ENCODE measurements at regions not wholly inside any gene's neighbourhood (a gene's known extent, or its start where the extent isn't known, plus 50 kb on each side); places are given as distances from the start of the nearest gene placed in this dataset.

DNA sequence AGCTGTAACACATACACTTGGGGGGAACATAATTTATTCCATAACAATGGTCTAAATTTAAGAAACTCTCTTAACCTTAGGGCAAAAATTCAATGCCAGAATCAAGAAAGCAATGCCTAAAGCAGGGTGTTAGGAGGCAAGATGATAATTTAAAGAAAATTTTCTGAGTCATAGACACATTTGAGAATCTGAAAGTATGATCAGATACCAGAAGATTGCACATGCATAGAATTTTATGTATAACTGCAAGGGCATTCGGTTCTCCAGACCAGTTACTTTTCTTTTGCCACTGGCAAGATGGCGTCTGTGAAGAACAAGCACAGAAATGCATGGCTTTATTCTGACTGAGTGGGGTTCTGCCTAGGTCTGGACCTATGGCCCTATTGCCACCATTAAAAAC lies 64.4 kb upstream of the IPO9 start:
- no peaks in the 10 kb centered on the region for H4K20me1 ChIP-seq (ENCODE audit: insufficient read depth)
- H3K27me3 ChIP-seq (ENCODE audit: insufficient read depth, low read depth): no peaks in the 10 kb centered on the region
- TF ChIP-seq, protein P1, sequence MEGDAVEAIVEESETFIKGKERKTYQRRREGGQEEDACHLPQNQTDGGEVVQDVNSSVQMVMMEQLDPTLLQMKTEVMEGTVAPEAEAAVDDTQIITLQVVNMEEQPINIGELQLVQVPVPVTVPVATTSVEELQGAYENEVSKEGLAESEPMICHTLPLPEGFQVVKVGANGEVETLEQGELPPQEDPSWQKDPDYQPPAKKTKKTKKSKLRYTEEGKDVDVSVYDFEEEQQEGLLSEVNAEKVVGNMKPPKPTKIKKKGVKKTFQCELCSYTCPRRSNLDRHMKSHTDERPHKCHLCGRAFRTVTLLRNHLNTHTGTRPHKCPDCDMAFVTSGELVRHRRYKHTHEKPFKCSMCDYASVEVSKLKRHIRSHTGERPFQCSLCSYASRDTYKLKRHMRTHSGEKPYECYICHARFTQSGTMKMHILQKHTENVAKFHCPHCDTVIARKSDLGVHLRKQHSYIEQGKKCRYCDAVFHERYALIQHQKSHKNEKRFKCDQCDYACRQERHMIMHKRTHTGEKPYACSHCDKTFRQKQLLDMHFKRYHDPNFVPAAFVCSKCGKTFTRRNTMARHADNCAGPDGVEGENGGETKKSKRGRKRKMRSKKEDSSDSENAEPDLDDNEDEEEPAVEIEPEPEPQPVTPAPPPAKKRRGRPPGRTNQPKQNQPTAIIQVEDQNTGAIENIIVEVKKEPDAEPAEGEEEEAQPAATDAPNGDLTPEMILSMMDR (conservative IDR thresholded peaks at IDR 0.05; ENCODE audit: low read depth, low read length): no peak
- peak overlapping the region; percentile 97 for H3K4me2 ChIP-seq
- peak overlapping the region; percentile 53 for H3K9ac ChIP-seq
- H3K27ac ChIP-seq: peak overlapping the region; percentile 93
- H3K36me3 ChIP-seq (ENCODE audit: insufficient read depth): no peaks in the 10 kb centered on the region
- H2AFZ ChIP-seq (ENCODE audit: low read depth): peak overlapping the region; percentile 10; the same call in 1 of the 2 replicates
- H3K4me1 ChIP-seq (ENCODE audit: low read depth, poor library complexity, severe bottlenecking): peaks cover 96% of the 10 kb centered on the region
- no peak overlapping the region for H3K4me3 ChIP-seq (IDR thresholded peaks at IDR 0.05; ENCODE audit: insufficient read depth, low read depth, low read length)
- no peaks in the 10 kb centered on the region for H3K79me2 ChIP-seq (ENCODE audit: insufficient read depth, low read depth)

DNA sequence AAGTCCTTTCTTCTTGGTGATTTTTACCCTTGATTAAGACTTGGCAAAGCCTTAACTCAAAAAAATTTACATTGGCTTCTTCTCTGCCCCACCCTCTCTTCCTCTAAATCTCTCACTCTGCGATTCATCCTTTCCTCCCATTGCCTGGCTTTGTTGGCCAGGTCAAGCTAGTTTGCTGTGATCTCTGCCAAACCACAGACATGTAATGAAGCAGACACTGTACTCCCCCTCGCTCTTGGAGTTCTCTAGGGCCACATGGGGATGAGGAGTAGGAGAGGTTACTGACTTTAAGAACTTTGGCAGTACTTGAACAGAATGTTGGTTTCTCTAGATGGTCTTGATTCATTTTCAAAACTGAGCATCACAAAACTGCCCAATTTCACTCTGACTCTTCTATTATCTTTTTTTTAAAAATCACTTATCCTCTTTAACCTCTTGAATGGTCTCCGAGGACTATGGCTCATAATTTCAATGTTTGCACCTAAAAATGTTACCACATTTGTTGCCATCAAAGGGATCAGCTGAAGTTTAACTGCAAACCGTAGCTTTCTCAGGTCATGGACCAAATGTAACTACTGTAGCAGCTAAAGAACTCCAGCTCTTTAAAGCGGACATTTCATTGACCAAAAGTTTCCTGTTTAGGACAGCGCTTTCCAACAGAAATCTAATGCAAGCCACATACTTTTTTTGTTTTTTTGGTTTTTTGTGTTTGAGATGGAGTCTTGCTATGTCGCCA lies 62.7 kb upstream of the IPO9 start:
- no peaks in the 10 kb centered on the region for H3K79me2 ChIP-seq (ENCODE audit: insufficient read depth, low read depth)
- H3K4me3 ChIP-seq (IDR thresholded peaks at IDR 0.05; ENCODE audit: insufficient read depth, low read depth, low read length): no peak overlapping the region
- H3K27ac ChIP-seq: peak overlapping the region; percentile 93
- no peaks in the 10 kb centered on the region for H3K36me3 ChIP-seq (ENCODE audit: insufficient read depth)
- H4K20me1 ChIP-seq (ENCODE audit: insufficient read depth): no peaks in the 10 kb centered on the region
- H3K4me2 ChIP-seq: peak overlapping the region; percentile 97
- H3K9ac ChIP-seq: peak overlapping the region; percentile 53; the same call in 1 of the 2 replicates
- TF ChIP-seq, protein P1 (conservative IDR thresholded peaks at IDR 0.05; ENCODE audit: low read depth, low read length): no peak
- H3K27me3 ChIP-seq (ENCODE audit: insufficient read depth, low read depth): no peaks in the 10 kb centered on the region
- peaks cover 79% of the 10 kb centered on the region for H3K4me1 ChIP-seq (ENCODE audit: low read depth, poor library complexity, severe bottlenecking)
- H2AFZ ChIP-seq (ENCODE audit: low read depth): peak overlapping the region; percentile 1; the same call in 1 of the 2 replicates

DNA sequence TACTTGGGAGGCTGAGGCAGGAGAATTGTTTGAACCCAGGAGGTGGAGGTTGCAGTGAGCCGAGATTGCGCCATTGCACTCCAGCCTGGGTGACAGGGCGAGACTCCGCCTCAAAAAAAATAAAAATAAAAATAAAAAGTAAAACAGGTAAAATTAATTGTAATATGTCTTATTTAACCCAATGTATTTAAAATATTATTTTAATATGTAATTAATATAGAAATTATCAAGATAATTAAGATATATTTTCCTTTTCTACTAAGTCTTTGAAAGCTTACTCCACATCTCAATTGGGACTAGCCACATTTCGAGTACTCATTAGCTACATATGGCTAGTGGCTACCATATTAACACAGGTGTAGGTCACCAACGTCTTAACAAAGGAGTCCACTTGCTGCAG lies 61.6 kb upstream of the IPO9 start:
- H3K36me3 ChIP-seq (ENCODE audit: insufficient read depth): no peaks in the 10 kb centered on the region
- no peak overlapping the region for H2AFZ ChIP-seq (ENCODE audit: low read depth)
- no peak overlapping the region for H3K9ac ChIP-seq
- 0 out of 2 replicates have a peak overlapping the region, but pooled peaks have one; percentile 5 for H3K4me2 ChIP-seq
- H3K79me2 ChIP-seq (ENCODE audit: insufficient read depth, low read depth): no peaks in the 10 kb centered on the region
- peaks cover 68% of the 10 kb centered on the region for H3K4me1 ChIP-seq (ENCODE audit: low read depth, poor library complexity, severe bottlenecking)
- H3K27ac ChIP-seq: no peak overlapping the region
- H4K20me1 ChIP-seq (ENCODE audit: insufficient read depth): no peaks in the 10 kb centered on the region
- H3K4me3 ChIP-seq (IDR thresholded peaks at IDR 0.05; ENCODE audit: insufficient read depth, low read depth, low read length): no peak overlapping the region
- TF ChIP-seq, protein P1 (conservative IDR thresholded peaks at IDR 0.05; ENCODE audit: low read depth, low read length): no peak
- no peaks in the 10 kb centered on the region for H3K27me3 ChIP-seq (ENCODE audit: insufficient read depth, low read depth)

DNA sequence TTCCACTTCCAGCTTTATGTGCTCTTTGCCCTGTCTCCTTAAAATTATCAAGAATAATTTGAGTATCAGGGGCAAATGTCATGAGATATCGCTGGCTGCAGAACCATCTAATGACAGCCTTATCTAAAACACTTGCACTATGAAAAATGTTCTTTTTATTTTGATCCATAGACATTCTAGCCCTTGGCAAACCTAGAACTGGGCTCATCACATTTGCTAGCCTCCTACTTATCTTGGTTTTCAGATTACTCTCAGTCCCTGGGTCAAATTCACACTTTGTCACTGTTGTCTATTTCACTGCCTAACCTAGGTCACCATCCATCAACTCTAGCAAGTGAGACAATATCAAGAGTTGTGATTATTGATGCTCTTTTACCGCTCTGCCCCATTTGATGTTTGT lies 59.9 kb upstream of the IPO9 start:
- Histone ChIP-seq H3K36me3 (ENCODE audit: insufficient read depth) (no peaks in the 10 kb centered on the region), H3K27ac (no peak overlapping the region), H3K79me2 (ENCODE audit: insufficient read depth, low read depth) (no peaks in the 10 kb centered on the region), H3K4me2 (no peak overlapping the region), H3K9ac (no peak overlapping the region), H3K4me3 (IDR thresholded peaks at IDR 0.05; ENCODE audit: insufficient read depth, low read depth, low read length) (no peak overlapping the region), H3K4me1 (ENCODE audit: low read depth, poor library complexity, severe bottlenecking) (peaks cover 51% of the 10 kb centered on the region), H2AFZ (ENCODE audit: low read depth) (no peak overlapping the region), H3K27me3 (ENCODE audit: insufficient read depth, low read depth) (no peaks in the 10 kb centered on the region), H4K20me1 (ENCODE audit: insufficient read depth) (no peaks in the 10 kb centered on the region)
- TF ChIP-seq, protein P1 (conservative IDR thresholded peaks at IDR 0.05; ENCODE audit: low read depth, low read length): no peak
